ENCODE measurements at regions not wholly inside any gene's neighbourhood (a gene's known extent, or its start where the extent isn't known, plus 50 kb on each side); places are given as distances from the start of the nearest gene placed in this dataset.
"Not testable (repeated sequence)": the region's sequence is repeated elsewhere in the genome, so short reads cannot be mapped to it uniquely, and the experiment has no call there.

- Histone ChIP-seq H3K27me3 (ENCODE audit: control insufficient read depth, insufficient read depth, low read length) (no peaks in the 10 kb centered on the region), H3K9ac (ENCODE audit: low read length) (no peak overlapping the region), H3K36me3 (ENCODE audit: control insufficient read depth, insufficient read depth, low read length) (no peaks in the 10 kb centered on the region), H3K4me1 (ENCODE audit: control insufficient read depth, insufficient read depth, low read length) (peaks cover 7% of the 10 kb centered on the region), H3K4me3 (ENCODE audit: low read length) (no peak overlapping the region), H3K9me3 (ENCODE audit: control insufficient read depth, low read length) (no peaks in the 10 kb centered on the region)
Observed at GRCh38 chr1:178645808-178646200, 79.2 kb upstream of the RALGPS2 start.

DNA sequence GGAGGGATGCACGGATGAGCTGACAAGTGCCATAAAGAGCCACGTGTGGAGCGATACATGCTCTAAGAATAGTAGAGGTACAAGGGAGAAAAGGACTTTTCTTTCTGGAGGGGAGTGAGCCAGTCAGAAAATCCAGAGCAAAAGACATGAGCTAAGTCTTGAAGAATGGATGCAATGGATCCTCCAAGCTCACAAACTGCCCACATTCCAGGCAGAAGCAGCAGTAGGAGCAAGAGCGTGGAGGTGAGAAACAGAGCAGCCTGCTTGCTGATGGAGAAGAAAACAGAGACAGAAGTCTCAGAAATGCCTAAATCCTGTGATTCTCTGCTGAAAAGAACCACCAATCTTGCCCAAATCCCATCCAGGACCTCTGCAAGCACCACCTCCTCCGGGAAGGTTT, 78.2 kb upstream of the RALGPS2 start:
- H3K4me3 ChIP-seq (ENCODE audit: low read length) = no peak overlapping the region
- no peak overlapping the region for H3K9ac ChIP-seq (ENCODE audit: low read length)
- H3K27me3 ChIP-seq (ENCODE audit: control insufficient read depth, insufficient read depth, low read length) = no peaks in the 10 kb centered on the region
- peaks cover 14% of the 10 kb centered on the region for H3K4me1 ChIP-seq (ENCODE audit: control insufficient read depth, insufficient read depth, low read length)
- H3K36me3 ChIP-seq (ENCODE audit: control insufficient read depth, insufficient read depth, low read length) = no peaks in the 10 kb centered on the region
- H3K9me3 ChIP-seq (ENCODE audit: control insufficient read depth, low read length) = no peaks in the 10 kb centered on the region

DNA sequence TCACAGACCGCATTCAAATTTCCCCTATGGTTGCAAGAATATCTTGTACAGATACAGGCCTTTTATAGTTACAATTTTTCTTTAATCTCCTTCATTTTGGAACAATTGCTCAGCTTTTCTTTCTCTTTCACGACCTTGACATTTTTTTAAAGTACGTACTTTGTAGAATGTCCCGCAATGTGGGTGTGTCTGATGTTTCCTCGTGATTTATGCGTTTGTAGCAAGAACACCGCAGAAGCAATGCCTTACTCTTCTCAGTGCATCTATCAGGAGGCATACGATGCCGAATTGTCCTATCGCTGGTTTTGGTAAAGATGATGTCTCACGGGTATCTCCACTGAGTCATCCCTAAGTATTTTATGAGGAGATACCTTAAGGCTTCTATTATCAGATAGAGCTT, 76.9 kb upstream of the RALGPS2 start:
- no peaks in the 10 kb centered on the region for H3K9me3 ChIP-seq (ENCODE audit: control insufficient read depth, low read length)
- H3K9ac ChIP-seq (ENCODE audit: low read length) = no peak overlapping the region
- peaks cover 27% of the 10 kb centered on the region for H3K4me1 ChIP-seq (ENCODE audit: control insufficient read depth, insufficient read depth, low read length)
- no peaks in the 10 kb centered on the region for H3K36me3 ChIP-seq (ENCODE audit: control insufficient read depth, insufficient read depth, low read length)
- no peaks in the 10 kb centered on the region for H3K27me3 ChIP-seq (ENCODE audit: control insufficient read depth, insufficient read depth, low read length)
- H3K4me3 ChIP-seq (ENCODE audit: low read length) = no peak overlapping the region

DNA sequence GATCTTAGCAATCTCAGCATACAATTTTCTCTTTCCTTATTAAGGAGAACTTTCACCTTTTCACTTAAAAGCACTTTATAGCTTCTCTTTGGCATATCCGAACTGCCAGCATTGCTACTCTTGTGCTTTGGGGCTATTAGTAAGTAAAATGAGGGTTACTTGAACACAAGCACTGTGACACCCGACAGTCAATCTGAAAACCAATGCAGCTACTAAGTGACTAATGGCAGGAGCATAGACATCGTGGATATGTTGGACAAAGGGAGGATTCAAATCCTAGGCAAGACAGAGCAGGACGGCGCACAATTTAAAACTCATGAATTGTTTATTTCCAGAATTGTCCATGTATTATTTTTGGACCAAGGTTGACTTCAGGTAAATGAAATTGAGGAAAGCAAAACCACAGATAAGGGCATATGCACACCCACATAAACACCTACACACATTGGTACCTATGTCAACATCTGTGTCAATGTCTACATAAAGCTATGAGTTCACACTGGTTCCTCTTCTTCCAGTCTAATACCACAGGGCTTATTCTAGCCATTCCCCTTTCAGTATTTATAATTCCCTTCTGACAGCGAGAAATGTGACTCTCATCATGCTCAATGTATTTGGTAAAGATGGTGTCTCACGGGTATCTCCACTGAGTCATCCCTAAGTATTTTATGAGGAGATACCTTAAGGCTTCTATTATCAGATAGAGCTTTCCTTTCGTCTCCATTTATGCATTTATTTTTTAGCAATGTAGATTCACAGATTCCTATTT, 75.3 kb upstream of the RALGPS2 start:
- Histone ChIP-seq H3K36me3 (ENCODE audit: control insufficient read depth, insufficient read depth, low read length) (no peaks in the 10 kb centered on the region), H3K9me3 (ENCODE audit: control insufficient read depth, low read length) (no peaks in the 10 kb centered on the region), H3K4me1 (ENCODE audit: control insufficient read depth, insufficient read depth, low read length) (peaks cover 33% of the 10 kb centered on the region), H3K9ac (ENCODE audit: low read length) (no peak overlapping the region), H3K27me3 (ENCODE audit: control insufficient read depth, insufficient read depth, low read length) (no peaks in the 10 kb centered on the region), H3K4me3 (ENCODE audit: low read length) (no peak overlapping the region)

DNA sequence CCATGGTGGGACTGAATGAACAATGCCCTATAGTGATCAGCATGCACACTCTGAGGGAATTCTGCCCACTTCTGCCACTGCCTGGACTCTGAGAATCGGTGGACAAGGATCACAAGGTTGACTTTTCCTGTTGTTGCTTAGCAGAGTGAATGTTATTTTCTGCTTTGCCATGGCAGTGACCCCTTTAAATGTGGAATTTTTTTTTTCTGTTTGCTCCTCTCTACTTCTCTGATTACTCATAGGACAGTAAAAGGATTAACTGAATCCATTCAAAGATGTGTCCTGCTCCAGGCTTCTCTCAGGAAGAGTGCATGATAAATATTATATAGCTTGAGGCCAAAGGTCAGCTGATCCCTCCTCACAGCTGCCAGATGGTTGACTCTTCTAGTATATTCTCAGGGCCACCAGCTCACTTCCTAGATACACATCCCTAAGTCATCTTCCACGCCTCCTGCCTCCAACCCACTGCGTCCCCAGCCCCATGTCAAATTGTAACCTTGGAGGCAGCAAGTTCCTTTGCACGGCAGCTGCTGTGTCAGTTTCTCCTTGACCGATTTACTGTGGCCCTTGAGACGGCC, 74.0 kb upstream of the RALGPS2 start:
- Histone ChIP-seq H3K4me3 (ENCODE audit: low read length) (no peak overlapping the region), H3K36me3 (ENCODE audit: control insufficient read depth, insufficient read depth, low read length) (no peaks in the 10 kb centered on the region), H3K4me1 (ENCODE audit: control insufficient read depth, insufficient read depth, low read length) (peaks cover 41% of the 10 kb centered on the region), H3K27me3 (ENCODE audit: control insufficient read depth, insufficient read depth, low read length) (no peaks in the 10 kb centered on the region), H3K9me3 (ENCODE audit: control insufficient read depth, low read length) (no peaks in the 10 kb centered on the region), H3K9ac (ENCODE audit: low read length) (no peak overlapping the region)

DNA sequence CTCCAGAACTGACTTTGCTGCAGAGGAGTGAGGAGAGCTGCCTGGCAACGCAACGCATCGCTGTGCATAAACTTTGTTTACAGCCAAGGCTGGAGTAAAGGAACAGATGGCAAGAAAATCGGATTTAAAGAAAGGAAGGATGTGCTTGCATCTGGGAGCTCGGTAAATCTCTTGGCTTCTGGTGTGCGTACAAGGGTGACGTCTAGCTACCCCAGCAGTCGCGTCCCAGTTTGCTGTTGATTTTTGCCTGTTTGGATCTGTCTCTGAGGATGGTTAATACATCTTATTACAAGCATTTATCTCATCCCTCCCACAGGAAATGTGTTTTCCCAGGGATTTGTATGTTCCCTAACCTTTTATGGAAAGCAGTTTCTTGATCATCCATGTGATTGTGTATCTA, 73.3 kb upstream of the RALGPS2 start:
- Histone ChIP-seq H3K4me1 (ENCODE audit: control insufficient read depth, insufficient read depth, low read length) (peaks cover 49% of the 10 kb centered on the region), H3K9me3 (ENCODE audit: control insufficient read depth, low read length) (no peaks in the 10 kb centered on the region), H3K27me3 (ENCODE audit: control insufficient read depth, insufficient read depth, low read length) (no peaks in the 10 kb centered on the region), H3K4me3 (ENCODE audit: low read length) (no peak overlapping the region), H3K9ac (ENCODE audit: low read length) (no peak overlapping the region), H3K36me3 (ENCODE audit: control insufficient read depth, insufficient read depth, low read length) (no peaks in the 10 kb centered on the region)

DNA sequence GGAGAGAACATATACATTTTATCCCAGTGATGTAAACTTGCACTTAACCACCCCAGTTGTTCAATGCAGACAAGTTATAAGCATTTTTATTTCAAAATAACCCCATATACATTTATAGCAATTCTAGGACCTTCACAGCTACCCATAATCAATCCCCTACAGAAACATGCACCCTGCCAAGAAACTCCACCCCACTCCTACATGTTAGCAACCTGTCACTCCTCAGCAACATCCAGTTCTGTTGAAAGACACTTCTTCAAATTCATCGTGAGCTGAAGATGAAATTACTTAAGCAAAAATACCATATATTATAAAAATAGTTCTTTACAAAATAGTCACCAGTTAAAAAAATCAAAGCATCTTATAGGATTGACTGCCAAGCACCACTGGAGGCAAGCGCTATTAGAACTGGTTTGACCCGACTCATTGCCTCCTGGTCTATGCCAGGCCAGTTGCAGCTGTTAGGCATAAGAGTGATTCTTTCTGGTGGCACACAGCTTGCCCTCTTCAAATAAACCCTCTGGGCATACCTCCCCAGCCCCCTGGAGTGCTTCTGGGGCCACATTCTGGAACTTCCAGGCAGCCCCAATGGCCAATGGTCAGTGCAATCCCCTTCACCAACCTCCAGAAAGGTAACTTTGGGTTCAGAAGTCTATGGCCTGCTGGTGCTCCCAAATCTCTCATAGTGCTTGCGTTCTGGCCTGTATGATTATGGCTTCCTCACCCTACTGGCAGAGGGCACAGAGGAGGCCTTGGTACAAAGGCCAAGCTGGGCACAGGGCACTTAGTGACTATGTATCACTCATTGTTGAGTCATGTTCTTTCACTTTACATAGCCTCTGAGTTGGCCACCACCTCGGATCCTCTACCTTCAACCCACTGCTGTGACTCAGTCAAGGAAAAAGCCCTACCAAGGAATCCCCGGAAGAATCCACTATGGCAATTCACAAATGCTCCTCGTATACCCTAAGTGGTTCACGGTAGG, 72.2 kb upstream of the RALGPS2 start:
- Histone ChIP-seq H3K9ac (ENCODE audit: low read length) (no peak overlapping the region), H3K9me3 (ENCODE audit: control insufficient read depth, low read length) (no peaks in the 10 kb centered on the region), H3K36me3 (ENCODE audit: control insufficient read depth, insufficient read depth, low read length) (no peaks in the 10 kb centered on the region), H3K4me1 (ENCODE audit: control insufficient read depth, insufficient read depth, low read length) (peaks cover 51% of the 10 kb centered on the region), H3K27me3 (ENCODE audit: control insufficient read depth, insufficient read depth, low read length) (no peaks in the 10 kb centered on the region), H3K4me3 (ENCODE audit: low read length) (no peak overlapping the region)

- no peaks in the 10 kb centered on the region for H3K9me3 ChIP-seq (ENCODE audit: control insufficient read depth, low read length)
- no peaks in the 10 kb centered on the region for H3K36me3 ChIP-seq (ENCODE audit: control insufficient read depth, insufficient read depth, low read length)
- no peaks in the 10 kb centered on the region for H3K27me3 ChIP-seq (ENCODE audit: control insufficient read depth, insufficient read depth, low read length)
- no peak overlapping the region for H3K9ac ChIP-seq (ENCODE audit: low read length)
- no peak overlapping the region for H3K4me3 ChIP-seq (ENCODE audit: low read length)
- peaks cover 18% of the 10 kb centered on the region for H3K4me1 ChIP-seq (ENCODE audit: control insufficient read depth, insufficient read depth, low read length)
Observed at GRCh38 chr1:178659789-178660208, 65.2 kb upstream of the RALGPS2 start.

GRCh38 chr1:178660461-178660860, 64.6 kb upstream of the RALGPS2 start:
- no peaks in the 10 kb centered on the region for H3K27me3 ChIP-seq (ENCODE audit: control insufficient read depth, insufficient read depth, low read length)
- no peak overlapping the region for H3K9ac ChIP-seq (ENCODE audit: low read length)
- no peaks in the 10 kb centered on the region for H3K36me3 ChIP-seq (ENCODE audit: control insufficient read depth, insufficient read depth, low read length)
- H3K4me1 ChIP-seq (ENCODE audit: control insufficient read depth, insufficient read depth, low read length) = peaks cover 15% of the 10 kb centered on the region
- H3K4me3 ChIP-seq (ENCODE audit: low read length) = no peak overlapping the region
- H3K9me3 ChIP-seq (ENCODE audit: control insufficient read depth, low read length) = no peaks in the 10 kb centered on the region

- no peaks in the 10 kb centered on the region for H3K36me3 ChIP-seq (ENCODE audit: control insufficient read depth, insufficient read depth, low read length)
- no peak overlapping the region for H3K9ac ChIP-seq (ENCODE audit: low read length)
- H3K4me1 ChIP-seq (ENCODE audit: control insufficient read depth, insufficient read depth, low read length) = no peaks in the 10 kb centered on the region
- H3K27me3 ChIP-seq (ENCODE audit: control insufficient read depth, insufficient read depth, low read length) = no peaks in the 10 kb centered on the region
- H3K9me3 ChIP-seq (ENCODE audit: control insufficient read depth, low read length) = no peaks in the 10 kb centered on the region
- no peak overlapping the region for H3K4me3 ChIP-seq (ENCODE audit: low read length)
Observed at GRCh38 chr1:178664278-178664677, 60.8 kb upstream of the RALGPS2 start.

DNA sequence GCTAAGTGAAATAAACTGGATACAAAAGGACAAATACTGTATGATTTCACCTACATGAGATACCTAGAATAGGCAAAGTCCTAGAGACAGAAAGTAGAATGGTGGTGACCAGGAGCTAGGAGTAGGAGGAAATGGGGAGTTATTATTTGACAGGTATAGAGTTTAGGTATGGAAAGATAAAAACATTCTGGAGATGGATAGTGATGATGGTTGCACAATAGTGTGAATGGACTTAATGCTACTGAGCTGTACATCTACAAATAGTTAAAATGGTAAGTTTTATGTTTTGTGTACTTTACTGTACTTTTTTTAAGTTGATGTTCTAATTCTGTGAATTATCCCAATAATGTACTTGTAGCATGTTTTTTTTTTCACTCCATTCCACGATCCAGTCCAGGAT, 59.5 kb upstream of the RALGPS2 start:
- H3K9ac ChIP-seq (ENCODE audit: low read length) = no peak overlapping the region
- H3K4me1 ChIP-seq (ENCODE audit: control insufficient read depth, insufficient read depth, low read length) = no peaks in the 10 kb centered on the region
- H3K36me3 ChIP-seq (ENCODE audit: control insufficient read depth, insufficient read depth, low read length) = no peaks in the 10 kb centered on the region
- H3K4me3 ChIP-seq (ENCODE audit: low read length) = no peak overlapping the region
- no peaks in the 10 kb centered on the region for H3K9me3 ChIP-seq (ENCODE audit: control insufficient read depth, low read length)
- H3K27me3 ChIP-seq (ENCODE audit: control insufficient read depth, insufficient read depth, low read length) = no peaks in the 10 kb centered on the region

- not testable (repeated sequence) for H3K36me3 ChIP-seq (ENCODE audit: control insufficient read depth, insufficient read depth, low read length); H3K27me3 ChIP-seq (ENCODE audit: control insufficient read depth, insufficient read depth, low read length); H3K4me1 ChIP-seq (ENCODE audit: control insufficient read depth, insufficient read depth, low read length); H3K9me3 ChIP-seq (ENCODE audit: control insufficient read depth, low read length); H3K4me3 ChIP-seq (ENCODE audit: low read length); H3K9ac ChIP-seq (ENCODE audit: low read length)
Observed at GRCh38 chr1:178666891-178667290, 58.2 kb upstream of the RALGPS2 start.

Data from mucosa of stomach (tissue), 1 donor.